Breast epithelium (tissue), 4 donors: ENCODE measurements at regions not wholly inside any gene's neighbourhood (a gene's known extent, or its start where the extent isn't known, plus 50 kb on each side); places are given as distances from the start of the nearest gene placed in this dataset.

Experiments used
- DNase-seq, 2 donors: peaks; one replicate each; pipeline ENCODE4 v3.0.0-alpha.2; 2019; ENCODE audit warnings: low spot score in 2 of 2
- H3K27ac ChIP-seq, 2 donors: fragments of 200-600 bp; sonication (generic) in 1 of 2; one replicate each; pipeline ENCODE4 v1.5.1; 2016 to 2019; ENCODE audit warnings: mild to moderate bottlenecking in 1 of 2
- H3K27me3 ChIP-seq, 2 donors: fragments of 200-600 bp; sonication (generic) in 1 of 2; one replicate each; pipeline versions ENCODE4 v1.5.1 to v1.6.0; 2017 to 2019; ENCODE audit warnings: control low read depth in 1 of 2, mild to moderate bottlenecking in 1 of 2
- H3K36me3 ChIP-seq: fragments of 200-600 bp; one replicate; pipeline ENCODE4 v1.5.1; 2019
- H3K4me1 ChIP-seq, 2 donors: fragments of 200-600 bp; sonication (generic); one replicate each; pipeline ENCODE4 v1.5.1; 2016 to 2019; ENCODE audit warnings: control low read depth in 1 of 2
- H3K4me3 ChIP-seq, 3 donors: fragments of 200-600 bp; sonication (generic); 1 replicate in 2 of 3; 2 replicates in 1 of 3; pipeline ENCODE4 v1.5.1; 2016 to 2019; ENCODE audit warnings: mild to moderate bottlenecking in 3 of 3, moderate library complexity in 2 of 3
- H3K9me3 ChIP-seq, 2 donors: fragments of 200-600 bp; sonication (generic) in 1 of 2; one replicate each; pipeline ENCODE4 v1.5.1; 2016 to 2019; ENCODE audit warnings: control low read depth in 1 of 2
- POLR2A ChIP-seq: fragments of 450-650 bp; IDR thresholded peaks from one replicate; pipeline ENCODE4 v1.6.1; 2016; ENCODE audit warnings: antibody characterized with exemption, mild to moderate bottlenecking, moderate library complexity
- POLR2AphosphoS5 ChIP-seq, 3 donors: sonication (generic); formaldehyde crosslinking; IDR thresholded peaks; one replicate each; pipeline ENCODE4 v1.6.1; 2017; ENCODE audit warnings: antibody characterized with exemption in 3 of 3
- intact Hi-C: fragments of 100-400 bp; cut with DNase I; formaldehyde crosslinking; loops from one replicate; pipeline ENCODE4 v1.15.1; 2023; ENCODE audit warnings: low total_unique reads
- TF ChIP-seq, protein P1 (sequence below), 3 donors: fragments of 450-650 bp; IDR thresholded peaks; one replicate each; pipeline ENCODE4 v1.5.1; 2016 to 2017; ENCODE audit warnings: antibody characterized with exemption in 3 of 3, mild to moderate bottlenecking in 3 of 3, moderate library complexity in 3 of 3

DNA sequence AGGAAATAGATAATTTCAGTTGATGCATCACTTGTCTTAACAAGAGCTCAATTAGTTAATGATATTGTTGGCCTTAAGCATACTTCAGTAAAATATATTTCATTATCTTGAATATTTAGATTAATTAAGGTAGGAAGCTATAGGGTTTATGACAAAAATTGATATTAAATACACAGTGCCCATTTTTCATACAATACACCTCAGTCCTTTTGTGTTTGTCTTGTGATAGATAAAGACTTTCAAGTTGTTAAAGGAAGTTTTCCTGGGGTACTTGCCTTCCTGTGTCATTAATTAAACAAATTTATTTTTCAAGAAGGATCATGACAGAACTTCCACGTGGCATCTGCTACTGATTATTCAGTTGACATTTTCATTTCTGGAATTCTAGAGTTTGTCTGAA is 420.5 kb downstream of the MTX2 start:
- intact Hi-C loops, result loop anchor here (5.0 kb wide), 1 partner anchor 462 kb away; no protein-coding TSS in a partner anchor
- no peak for DNase-seq
- TF ChIP-seq POLR2A (no peak), POLR2AphosphoS5 (IDR thresholded peaks at IDR 0.05) (no peak)
- TF ChIP-seq, protein P1, sequence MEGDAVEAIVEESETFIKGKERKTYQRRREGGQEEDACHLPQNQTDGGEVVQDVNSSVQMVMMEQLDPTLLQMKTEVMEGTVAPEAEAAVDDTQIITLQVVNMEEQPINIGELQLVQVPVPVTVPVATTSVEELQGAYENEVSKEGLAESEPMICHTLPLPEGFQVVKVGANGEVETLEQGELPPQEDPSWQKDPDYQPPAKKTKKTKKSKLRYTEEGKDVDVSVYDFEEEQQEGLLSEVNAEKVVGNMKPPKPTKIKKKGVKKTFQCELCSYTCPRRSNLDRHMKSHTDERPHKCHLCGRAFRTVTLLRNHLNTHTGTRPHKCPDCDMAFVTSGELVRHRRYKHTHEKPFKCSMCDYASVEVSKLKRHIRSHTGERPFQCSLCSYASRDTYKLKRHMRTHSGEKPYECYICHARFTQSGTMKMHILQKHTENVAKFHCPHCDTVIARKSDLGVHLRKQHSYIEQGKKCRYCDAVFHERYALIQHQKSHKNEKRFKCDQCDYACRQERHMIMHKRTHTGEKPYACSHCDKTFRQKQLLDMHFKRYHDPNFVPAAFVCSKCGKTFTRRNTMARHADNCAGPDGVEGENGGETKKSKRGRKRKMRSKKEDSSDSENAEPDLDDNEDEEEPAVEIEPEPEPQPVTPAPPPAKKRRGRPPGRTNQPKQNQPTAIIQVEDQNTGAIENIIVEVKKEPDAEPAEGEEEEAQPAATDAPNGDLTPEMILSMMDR (IDR thresholded peaks at IDR 0.05), result no peak

DNA sequence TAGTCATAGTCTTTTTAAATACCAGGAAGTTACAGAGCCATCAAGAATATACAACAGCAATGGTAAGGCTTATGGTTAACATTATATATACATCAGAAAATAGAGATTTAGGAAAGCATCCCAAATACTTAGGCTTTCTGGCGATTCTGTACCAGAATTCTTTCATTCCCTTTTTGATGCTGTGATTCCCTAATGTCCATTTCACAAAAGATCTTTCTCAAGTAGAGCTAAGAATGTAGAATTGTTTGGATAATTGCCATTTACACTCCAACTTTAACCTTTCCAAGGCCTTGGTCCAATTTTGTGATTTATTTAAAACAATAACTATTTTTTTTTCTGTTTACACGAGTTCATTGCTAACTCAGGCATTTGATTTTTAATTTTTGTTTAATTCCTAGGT is 422.2 kb downstream of the MTX2 start:
- no peak overlapping the region for H3K27ac ChIP-seq
- no peaks in the 10 kb centered on the region for H3K36me3 ChIP-seq
- H3K9me3 ChIP-seq, result no peaks in the 10 kb centered on the region
- no peak for DNase-seq
- intact Hi-C loops, result no loop called here
- TF ChIP-seq POLR2A (no peak), POLR2AphosphoS5 (IDR thresholded peaks at IDR 0.05) (no peak)
- TF ChIP-seq, protein P1 (IDR thresholded peaks at IDR 0.05), result no peak
- H3K27me3 ChIP-seq, result no peaks in the 10 kb centered on the region
- H3K4me1 ChIP-seq, result no peaks in the 10 kb centered on the region
- H3K4me3 ChIP-seq, result no peak overlapping the region

More for the DNA sequence above, 420.5 kb downstream of the MTX2 start:
- no peaks in the 10 kb centered on the region for H3K36me3 ChIP-seq
- H3K27me3 ChIP-seq, result no peaks in the 10 kb centered on the region
- H3K4me1 ChIP-seq, result no peaks in the 10 kb centered on the region
- no peaks in the 10 kb centered on the region for H3K9me3 ChIP-seq
- no peak overlapping the region for H3K4me3 ChIP-seq
- no peak overlapping the region for H3K27ac ChIP-seq

DNA sequence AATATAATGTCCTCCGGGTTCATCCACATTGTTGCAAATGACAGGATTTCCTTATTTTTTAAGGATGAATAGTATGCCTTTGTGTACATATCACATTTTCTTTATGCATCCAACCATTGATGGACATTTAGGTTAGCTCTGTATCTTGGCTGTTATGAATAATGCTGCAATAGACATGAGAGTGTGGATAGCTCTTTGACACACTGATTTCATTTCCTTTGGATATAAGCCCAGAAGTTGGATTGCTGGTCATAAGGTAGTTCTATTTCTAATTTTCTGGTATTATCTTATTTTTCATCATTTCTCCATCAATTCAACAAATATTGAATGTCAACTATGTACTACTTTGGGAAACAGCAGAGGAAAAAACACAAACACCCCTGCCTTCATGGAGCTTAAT is 423.3 kb downstream of the MTX2 start:
- TF ChIP-seq POLR2A (no peak), POLR2AphosphoS5 (IDR thresholded peaks at IDR 0.05) (no peak)
- TF ChIP-seq, protein P1 (IDR thresholded peaks at IDR 0.05), result no peak

DNA sequence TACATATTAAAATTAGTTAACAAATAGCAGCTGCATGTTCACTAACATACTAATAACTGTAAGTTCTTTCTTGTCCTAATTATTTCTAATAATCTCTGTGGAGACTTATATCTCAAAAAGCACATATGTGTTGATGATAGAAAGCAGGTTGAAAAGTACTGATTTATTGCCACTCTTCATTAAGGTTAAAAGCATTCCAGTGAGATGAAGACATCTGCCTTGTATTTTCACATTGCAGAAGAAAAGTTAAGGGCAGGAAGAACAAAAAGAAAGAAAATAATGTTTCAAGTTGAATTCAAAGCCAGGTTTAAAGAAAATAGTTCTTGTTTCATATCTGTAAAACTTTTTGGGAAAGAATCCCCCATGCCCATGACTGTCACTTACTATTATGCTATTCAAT is 429.9 kb downstream of the MTX2 start:
- Histone ChIP-seq H3K4me3 (no peak overlapping the region), H3K36me3 (no peaks in the 10 kb centered on the region), H3K27me3 (no peaks in the 10 kb centered on the region), H3K27ac (no peak overlapping the region), H3K4me1 (no peaks in the 10 kb centered on the region), H3K9me3 (no peaks in the 10 kb centered on the region)
- DNase-seq, result no peak
- intact Hi-C loops, result no loop called here
- TF ChIP-seq, protein P1 (IDR thresholded peaks at IDR 0.05), result no peak
- TF ChIP-seq POLR2A (no peak), POLR2AphosphoS5 (IDR thresholded peaks at IDR 0.05) (no peak)

More for the DNA sequence above, 423.3 kb downstream of the MTX2 start:
- no peaks in the 10 kb centered on the region for H3K9me3 ChIP-seq
- no peak overlapping the region for H3K27ac ChIP-seq
- H3K4me1 ChIP-seq, result no peaks in the 10 kb centered on the region
- H3K27me3 ChIP-seq, result no peaks in the 10 kb centered on the region
- intact Hi-C loops, result no loop called here
- H3K36me3 ChIP-seq, result no peaks in the 10 kb centered on the region
- H3K4me3 ChIP-seq, result no peak overlapping the region
- no peak for DNase-seq

DNA sequence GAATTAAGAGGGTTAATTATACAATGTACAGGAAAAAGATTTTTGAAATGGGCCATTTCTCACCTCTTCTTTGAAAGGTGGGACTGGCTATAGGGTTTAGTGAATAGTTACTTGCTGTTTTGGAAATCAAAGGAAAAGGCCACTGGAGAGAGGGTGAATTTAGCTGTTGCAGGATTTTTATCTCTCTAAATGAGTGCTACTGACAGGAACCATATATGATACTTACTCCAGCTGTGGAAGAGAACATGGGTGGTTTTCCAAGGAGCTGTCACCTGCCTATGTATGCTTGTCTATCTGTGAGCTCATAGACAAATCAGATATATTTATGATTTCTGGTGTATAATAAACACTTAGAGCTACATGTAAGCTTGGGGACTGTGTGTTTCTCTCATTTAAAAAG is 430.4 kb downstream of the MTX2 start:
- Histone ChIP-seq H3K9me3 (no peaks in the 10 kb centered on the region), H3K27ac (no peak overlapping the region), H3K4me3 (no peak overlapping the region), H3K36me3 (no peaks in the 10 kb centered on the region), H3K27me3 (no peaks in the 10 kb centered on the region), H3K4me1 (no peaks in the 10 kb centered on the region)
- DNase-seq, result no peak
- TF ChIP-seq POLR2AphosphoS5 (IDR thresholded peaks at IDR 0.05) (no peak), POLR2A (no peak)
- TF ChIP-seq, protein P1 (IDR thresholded peaks at IDR 0.05), result no peak
- intact Hi-C loops, result no loop called here
